HepG2 (cell line): ENCODE measurements at regions not wholly inside any gene's neighbourhood (a gene's known extent, or its start where the extent isn't known, plus 50 kb on each side); places are given as distances from the start of the nearest gene placed in this dataset.

ENCODE experiments used
- ATAC-seq: fragments of 200-7000 bp; cut with Tn5 transposase; 3 replicates; pipeline ENCODE4 v1.9.1; 2020; ENCODE audit warnings: mild to moderate bottlenecking, moderate library complexity
- BruUV-seq: library from RNA; stranded (reverse); fragments of 400-500 nt; replicated peaks from 2 replicates; lab custom pipeline; 2021; lab: Mats Ljungman, UMichigan
- CTCF ChIA-PET: fragments of 300-600 bp; formaldehyde crosslinking; extraction: SDS; loops from one replicate; lab custom pipeline; 2021; ENCODE audit warnings: low total read pairs, inconsistent platforms, low intra/inter-chr PET ratio; lab: Yijun Ruan, JAX
- POLR2A ChIA-PET: fragments of 350-600 bp; sonication (Branson Sonifier 250); formaldehyde crosslinking; loops from one replicate; lab custom pipeline; 2020; ENCODE audit warnings: antibody characterized with exemption, inconsistent platforms; lab: Yijun Ruan, JAX
- DNase-seq: peaks from one replicate; pipeline ENCODE4 v3.0.0-alpha.2; 2015; ENCODE audit warnings: low spot score
- FAIRE-seq: peaks from 3 replicates; lab custom pipeline; 2011; peaks lifted over from hg19 to GRCh38; lab: Jason Lieb, UNC
- H2AFZ ChIP-seq: one replicate; pipeline ENCODE4 v1.6.1; 2011; ENCODE audit warnings: low read length, inconsistent platforms
- H3K27ac ChIP-seq: fragments of 300-600 bp; 3 replicates; pipeline ENCODE4 v1.8.0; 2011; ENCODE audit warnings: mixed run types, mild to moderate bottlenecking, mixed read lengths, low read length, inconsistent platforms; ENCODE audit not compliant: insufficient read depth; ENCODE audit errors: extremely low read length
- H3K27me3 ChIP-seq, 2 experiments: fragments of 200-600 bp in 1 of 2; 2 replicates in 1 of 2; 3 replicates in 1 of 2; pipeline versions ENCODE4 v1.6.0 to v1.8.0; 2011; ENCODE audit warnings: low read length in 2 of 2, mild to moderate bottlenecking in 2 of 2, moderate library complexity in 2 of 2, inconsistent platforms in 1 of 2; ENCODE audit not compliant: insufficient read depth in 2 of 2, control insufficient read depth in 1 of 2
- H3K36me3 ChIP-seq, 2 experiments: fragments of 200-600 bp in 1 of 2; replicated peaks in 1 of 2; 2 replicates in 1 of 2; 3 replicates in 1 of 2; pipeline versions ENCODE4 v1.5.1 to v1.8.0; 2011; ENCODE audit warnings: low read length in 2 of 2, inconsistent platforms in 1 of 2; ENCODE audit not compliant: insufficient read depth in 2 of 2, control insufficient read depth in 1 of 2
- H3K4me1 ChIP-seq: 2 replicates; pipeline ENCODE4 v1.5.1; 2012; ENCODE audit warnings: low read length, inconsistent platforms; ENCODE audit not compliant: insufficient read depth
- H3K4me2 ChIP-seq: 2 replicates; pipeline ENCODE4 v1.6.0; 2011; ENCODE audit warnings: low read depth, low read length, inconsistent platforms
- H3K4me3 ChIP-seq, 3 experiments: fragments of 200-600 bp in 1 of 3; sonication (generic), shearing (Covaris generic) in 1 of 3; replicated peaks in 1 of 3; 2 replicates each; pipeline ENCODE4 v1.5.1; 2011 to 2016; ENCODE audit warnings: low read length in 3 of 3, inconsistent platforms in 2 of 3, low read depth in 2 of 3, mild to moderate bottlenecking in 2 of 3, control low read depth in 1 of 3, mixed read lengths in 1 of 3; ENCODE audit not compliant: insufficient read depth in 1 of 3
- H3K79me2 ChIP-seq: one replicate; pipeline ENCODE4 v1.6.1; 2011; ENCODE audit warnings: low read length, inconsistent platforms; ENCODE audit not compliant: insufficient read depth
- H3K9ac ChIP-seq: 2 replicates; pipeline ENCODE4 v1.6.0; 2011; ENCODE audit warnings: mild to moderate bottlenecking, low read depth, low read length, inconsistent platforms; ENCODE audit not compliant: insufficient read depth
- H3K9me3 ChIP-seq: 2 replicates; pipeline ENCODE4 v1.5.1; 2012; ENCODE audit warnings: mild to moderate bottlenecking, low read length
- H4K20me1 ChIP-seq: 2 replicates; pipeline ENCODE4 v1.6.0; 2011; ENCODE audit warnings: inconsistent platforms, mild to moderate bottlenecking, low read length, moderate library complexity; ENCODE audit not compliant: insufficient read depth
- ATM ChIP-seq: fragments of 450-650 bp; IDR thresholded peaks from 2 replicates; pipeline ENCODE4 v1.7.1; 2017; ENCODE audit warnings: mild to moderate bottlenecking, borderline replicate concordance
- HNF4G ChIP-seq, 2 experiments: sonication (generic) in 1 of 2; formaldehyde crosslinking in 1 of 2; IDR thresholded peaks; 2 replicates each; pipeline versions ENCODE4 v1.4.0 to v1.6.1; 2011 to 2020; ENCODE audit warnings: borderline replicate concordance in 2 of 2, low read depth in 2 of 2, mild to moderate bottlenecking in 2 of 2, low read length in 1 of 2, missing genetic modification reagents in 1 of 2, moderate library complexity in 1 of 2
- KAT8 ChIP-seq: IDR thresholded peaks from 2 replicates; pipeline ENCODE4 v1.6.1; 2016; ENCODE audit warnings: missing genetic modification reagents, missing compliant biosample characterization
- NAIF1 ChIP-seq: sonication (generic); formaldehyde crosslinking; IDR thresholded peaks from 2 replicates; pipeline ENCODE4 v1.5.0; 2020; ENCODE audit warnings: mild to moderate bottlenecking, missing genetic modification reagents, borderline replicate concordance
- NR2C2 ChIP-seq: sonication (generic); formaldehyde crosslinking; IDR thresholded peaks from 2 replicates; pipeline ENCODE4 v1.4.0; 2020; ENCODE audit warnings: missing genetic modification reagents, mild to moderate bottlenecking, moderate library complexity, borderline replicate concordance
- NR2F1 ChIP-seq, 2 experiments: fragments of 450-650 bp in 1 of 2; formaldehyde crosslinking in 1 of 2; IDR thresholded peaks; 2 replicates each; pipeline versions ENCODE4 v1.5.0 to v1.6.1; 2016 to 2020; ENCODE audit warnings: mild to moderate bottlenecking in 1 of 2, missing compliant biosample characterization in 1 of 2, missing genetic modification reagents in 1 of 2, moderate library complexity in 1 of 2
- NR2F2 ChIP-seq: IDR thresholded peaks from 2 replicates; pipeline ENCODE4 v1.6.1; 2012; ENCODE audit warnings: low read depth, inconsistent platforms, borderline replicate concordance
- RFX3 ChIP-seq: IDR thresholded peaks from 2 replicates; pipeline ENCODE4 v1.6.1; 2016; ENCODE audit warnings: missing biosample characterization, missing genetic modification reagents
- RNF2 ChIP-seq: fragments of 450-650 bp; conservative IDR thresholded peaks from 2 replicates; pipeline ENCODE4 v1.6.1; 2016; ENCODE audit warnings: low read depth
- SRY ChIP-seq: sonication (generic); formaldehyde crosslinking; IDR thresholded peaks from 2 replicates; pipeline ENCODE4 v1.8.0; 2022; ENCODE audit warnings: mild to moderate bottlenecking, missing genetic modification reagents
- ZBTB46 ChIP-seq: sonication (generic); formaldehyde crosslinking; IDR thresholded peaks from 2 replicates; pipeline ENCODE4 v1.4.0; 2020; ENCODE audit warnings: mild to moderate bottlenecking, missing genetic modification reagents, borderline replicate concordance
- ZC3H13 ChIP-seq: sonication (generic); formaldehyde crosslinking; IDR thresholded peaks from 2 replicates; pipeline ENCODE4 v1.8.1; 2023; ENCODE audit warnings: mild to moderate bottlenecking, missing genetic modification reagents, moderate library complexity
- ZNF367 ChIP-seq: sonication (generic); formaldehyde crosslinking; IDR thresholded peaks from 2 replicates; pipeline ENCODE4 v1.4.0; 2020; ENCODE audit warnings: missing genetic modification reagents, borderline replicate concordance
- WGBS: methylation state at CpG from one replicate; pipeline ENCODE4 v1.1.6; 2017; ENCODE audit warnings: low lambda C conversion rate; 5-methylcytosine and 5-hydroxymethylcytosine counted together
- in situ Hi-C: cut with HindIII; loops from 2 replicates; pipeline ENCODE4 v1.10.0; 2017; ENCODE audit warnings: low pct_unique_long_range_greater_than_20kb; ENCODE audit not compliant: extremely low pct_ligation_motif_present
- intact Hi-C: fragments of 100-400 bp; cut with micrococcal nuclease; formaldehyde crosslinking; loops from one replicate; pipeline ENCODE4 v1.10.0; 2022; ENCODE audit not compliant: unreplicated experiment
- TF ChIP-seq, protein P1 (sequence below): sonication (generic); formaldehyde crosslinking; IDR thresholded peaks from 2 replicates; pipeline ENCODE4 v1.4.0; 2020; ENCODE audit warnings: mild to moderate bottlenecking, missing genetic modification reagents
- TF ChIP-seq, protein P2 (sequence below): sonication (generic); formaldehyde crosslinking; IDR thresholded peaks from 2 replicates; pipeline ENCODE4 v1.5.0; 2020; ENCODE audit warnings: missing genetic modification reagents, mild to moderate bottlenecking, borderline replicate concordance

DNA sequence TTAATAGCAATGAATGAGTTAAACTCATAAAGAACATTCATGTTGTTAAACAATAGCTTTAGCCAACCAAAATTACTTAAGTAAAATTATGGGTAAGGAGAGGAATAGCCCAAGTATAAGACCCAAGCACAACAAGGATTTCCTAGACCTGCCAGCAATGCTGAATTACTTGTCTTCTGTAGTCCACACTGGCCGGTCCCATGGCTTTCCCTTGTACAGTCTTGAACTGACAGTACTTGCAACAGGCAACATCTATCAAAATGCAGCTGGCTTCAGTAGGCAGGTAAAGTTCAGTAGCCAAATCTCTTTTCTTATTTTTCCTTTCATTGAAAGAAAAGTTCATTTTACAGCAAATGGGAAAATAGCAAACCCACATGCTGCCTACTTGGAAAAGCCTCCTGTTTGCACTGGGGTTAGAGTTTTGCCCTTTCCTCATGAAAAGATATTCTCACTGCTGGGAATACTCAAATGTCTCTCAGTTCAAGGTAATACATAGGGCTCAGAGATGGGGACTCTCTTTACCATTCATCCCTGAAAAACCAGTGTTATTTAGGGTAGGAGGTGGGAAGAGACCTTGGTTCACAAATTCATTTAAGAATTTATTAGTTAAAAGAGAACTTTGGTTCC is 222.8 kb downstream of the TTLL7 start (continued):
- TF ChIP-seq HNF4G (IDR thresholded peaks at IDR 0.05; ENCODE audit: borderline replicate concordance, low read depth, low read length) (no peak), HNF4G (CRISPR knock-in tag; IDR thresholded peaks at IDR 0.05; ENCODE audit: borderline replicate concordance, low read depth) (no peak)

GRCh38 chr1:83773059-83773458 is 225.9 kb downstream of the TTLL7 start:
- in situ Hi-C loops = no loop called here
- intact Hi-C loops = no loop called here
- whole genome bisulfite sequencing = 17% methylated on average over 4 of the region's 4 CpGs
- ChIA-PET POLR2A (no interaction called here), CTCF (no interaction called here)
- no peak for TF ChIP-seq RFX3
- TF ChIP-seq NAIF1 (CRISPR knock-in tag) = no peak
- TF ChIP-seq ZBTB46 = no peak
- no peak for TF ChIP-seq ZC3H13 (CRISPR knock-in tag)
- TF ChIP-seq NR2F2 = no peak
- no peak for TF ChIP-seq KAT8
- TF ChIP-seq, protein P1, sequence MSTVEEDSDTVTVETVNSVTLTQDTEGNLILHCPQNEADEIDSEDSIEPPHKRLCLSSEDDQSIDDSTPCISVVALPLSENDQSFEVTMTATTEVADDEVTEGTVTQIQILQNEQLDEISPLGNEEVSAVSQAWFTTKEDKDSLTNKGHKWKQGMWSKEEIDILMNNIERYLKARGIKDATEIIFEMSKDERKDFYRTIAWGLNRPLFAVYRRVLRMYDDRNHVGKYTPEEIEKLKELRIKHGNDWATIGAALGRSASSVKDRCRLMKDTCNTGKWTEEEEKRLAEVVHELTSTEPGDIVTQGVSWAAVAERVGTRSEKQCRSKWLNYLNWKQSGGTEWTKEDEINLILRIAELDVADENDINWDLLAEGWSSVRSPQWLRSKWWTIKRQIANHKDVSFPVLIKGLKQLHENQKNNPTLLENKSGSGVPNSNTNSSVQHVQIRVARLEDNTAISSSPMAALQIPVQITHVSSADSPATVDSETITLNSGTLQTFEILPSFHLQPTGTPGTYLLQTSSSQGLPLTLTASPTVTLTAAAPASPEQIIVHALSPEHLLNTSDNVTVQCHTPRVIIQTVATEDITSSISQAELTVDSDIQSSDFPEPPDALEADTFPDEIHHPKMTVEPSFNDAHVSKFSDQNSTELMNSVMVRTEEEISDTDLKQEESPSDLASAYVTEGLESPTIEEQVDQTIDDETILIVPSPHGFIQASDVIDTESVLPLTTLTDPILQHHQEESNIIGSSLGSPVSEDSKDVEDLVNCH (CRISPR knock-in tag) = no peak
- no peak for TF ChIP-seq RNF2
- no peak for TF ChIP-seq SRY (CRISPR knock-in tag)
- TF ChIP-seq, protein P2, sequence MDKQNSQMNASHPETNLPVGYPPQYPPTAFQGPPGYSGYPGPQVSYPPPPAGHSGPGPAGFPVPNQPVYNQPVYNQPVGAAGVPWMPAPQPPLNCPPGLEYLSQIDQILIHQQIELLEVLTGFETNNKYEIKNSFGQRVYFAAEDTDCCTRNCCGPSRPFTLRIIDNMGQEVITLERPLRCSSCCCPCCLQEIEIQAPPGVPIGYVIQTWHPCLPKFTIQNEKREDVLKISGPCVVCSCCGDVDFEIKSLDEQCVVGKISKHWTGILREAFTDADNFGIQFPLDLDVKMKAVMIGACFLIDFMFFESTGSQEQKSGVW (CRISPR knock-in tag) = no peak
- TF ChIP-seq NR2C2 = no peak
- no peak for TF ChIP-seq NR2F1 (CRISPR knock-in tag; IDR thresholded peaks at IDR 0.05)
- TF ChIP-seq ATM = no peak
- TF ChIP-seq ZNF367 (CRISPR knock-in tag) = no peak
- Histone ChIP-seq H3K4me2 (no peak overlapping the region), H3K4me1 (no peaks in the 10 kb centered on the region), H3K27me3 (no peaks in the 10 kb centered on the region), H4K20me1 (no peaks in the 10 kb centered on the region), H3K79me2 (no peaks in the 10 kb centered on the region), H3K9ac (no peak overlapping the region), H2AFZ (no peak overlapping the region), H3K36me3 (no peaks in the 10 kb centered on the region), H3K4me3 (no peak overlapping the region), H3K27ac (no peak overlapping the region), H3K9me3 (peaks cover 23% of the 10 kb centered on the region)
- ATAC-seq = no peak
- no peak for DNase-seq
- no TSS peak for BruUV-seq
- no peak for FAIRE-seq
